GM23338 (cell line): ENCODE measurements at regions not wholly inside any gene's neighbourhood (a gene's known extent, or its start where the extent isn't known, plus 50 kb on each side); places are given as distances from the start of the nearest gene placed in this dataset.

Source experiments
- ATAC-seq: fragments of 200-7000 bp; cut with Tn5 transposase; 3 replicates; pipeline ENCODE4 v1.9.1; 2020
- DNase-seq: peaks from one replicate; pipeline ENCODE4 v3.0.0-alpha.2; 2015; ENCODE audit warnings: low spot score
- H2AFZ ChIP-seq: fragments of 200-600 bp; sonication (generic); 2 replicates; pipeline ENCODE4 v1.8.0; 2016; ENCODE audit warnings: antibody characterized with exemption, mild to moderate bottlenecking, moderate library complexity
- H3F3A ChIP-seq: fragments of 200-600 bp; sonication (generic); replicated peaks from 2 replicates; pipeline ENCODE4 v1.8.0; 2017; ENCODE audit warnings: antibody characterized with exemption, mixed run types, low read depth
- H3K27ac ChIP-seq: fragments of 200-600 bp; sonication (generic); 2 replicates; pipeline ENCODE4 v1.6.1; 2016; ENCODE audit warnings: low read depth
- H3K27me3 ChIP-seq: fragments of 200-600 bp; sonication (generic); 2 replicates; pipeline ENCODE4 v1.8.0; 2016; ENCODE audit warnings: mild to moderate bottlenecking, mixed run types, moderate library complexity; ENCODE audit not compliant: insufficient read depth
- H3K36me3 ChIP-seq: fragments of 200-600 bp; sonication (generic); 2 replicates; pipeline ENCODE4 v1.8.0; 2016; ENCODE audit warnings: mild to moderate bottlenecking; ENCODE audit not compliant: insufficient read depth
- H3K4me1 ChIP-seq: fragments of 200-600 bp; sonication (generic); 2 replicates; pipeline ENCODE4 v1.8.0; 2016; ENCODE audit warnings: mild to moderate bottlenecking, moderate library complexity; ENCODE audit not compliant: insufficient read depth
- H3K4me2 ChIP-seq: fragments of 200-600 bp; sonication (generic); 2 replicates; pipeline ENCODE4 v1.7.1; 2017; ENCODE audit warnings: mixed run types
- H3K4me3 ChIP-seq: fragments of 200-600 bp; sonication (generic); 2 replicates; pipeline ENCODE4 v1.6.1; 2016; ENCODE audit warnings: mixed run types
- H3K79me2 ChIP-seq: fragments of 200-600 bp; sonication (generic); replicated peaks from 2 replicates; pipeline ENCODE4 v1.8.0; 2017; ENCODE audit warnings: mild to moderate bottlenecking; ENCODE audit not compliant: insufficient read depth
- H3K9me2 ChIP-seq: fragments of 200-600 bp; sonication (generic); 2 replicates; pipeline ENCODE4 v1.8.0; 2017; ENCODE audit not compliant: insufficient read depth
- H4K20me1 ChIP-seq: fragments of 200-600 bp; sonication (generic); replicated peaks from 2 replicates; pipeline ENCODE4 v1.8.0; 2017; ENCODE audit warnings: mild to moderate bottlenecking; ENCODE audit not compliant: insufficient read depth
- H3K27ac Mint-ChIP-seq: 2 replicates; pipeline ENCODE4 v1.8.0; 2020; ENCODE audit warnings: inconsistent platforms, mild to moderate bottlenecking, moderate library complexity, mixed read lengths
- H3K27me3 Mint-ChIP-seq: 3 replicates; pipeline ENCODE4 v1.8.0; 2022; ENCODE audit warnings: low read depth, mild to moderate bottlenecking, moderate library complexity, mixed read lengths, inconsistent platforms; ENCODE audit not compliant: insufficient read depth, poor library complexity
- H3K36me3 Mint-ChIP-seq: 3 replicates; pipeline ENCODE4 v1.8.0; 2021; ENCODE audit warnings: low read depth, mild to moderate bottlenecking, inconsistent platforms, moderate library complexity, mixed read lengths
- H3K4me1 Mint-ChIP-seq: 3 replicates; pipeline ENCODE4 v1.8.0; 2020; ENCODE audit warnings: mild to moderate bottlenecking, inconsistent platforms, mixed read lengths
- H3K4me3 Mint-ChIP-seq: 3 replicates; pipeline ENCODE4 v1.8.0; 2021; ENCODE audit warnings: moderate library complexity, mild to moderate bottlenecking, inconsistent platforms, mixed read lengths
- H3K9me3 Mint-ChIP-seq: 3 replicates; pipeline ENCODE4 v1.8.0; 2020; ENCODE audit warnings: moderate library complexity, mild to moderate bottlenecking, inconsistent platforms, mixed read lengths
- EZH2phosphoT487 ChIP-seq: fragments of 200-600 bp; sonication (generic); IDR thresholded peaks from one replicate; pipeline ENCODE4 v1.8.1; 2018; ENCODE audit warnings: antibody characterized with exemption; ENCODE audit not compliant: unreplicated experiment
- STAT1 ChIP-seq: IDR thresholded peaks from one replicate; pipeline ENCODE4 v1.6.1; 2016; ENCODE audit warnings: antibody characterized with exemption; ENCODE audit not compliant: unreplicated experiment
- ZNF114 ChIP-seq: fragments of 250-450 bp; sonication (Bioruptor Pico); IDR thresholded peaks from 2 replicates; pipeline ENCODE4 v1.5.0; 2020; ENCODE audit warnings: mild to moderate bottlenecking, moderate library complexity
- ZNF331 ChIP-seq: fragments of 250-450 bp; sonication (Bioruptor Pico); IDR thresholded peaks from 2 replicates; pipeline ENCODE4 v1.5.0; 2020; ENCODE audit warnings: low read depth, mild to moderate bottlenecking, moderate library complexity
- TF ChIP-seq, protein P1 (sequence below), 2 experiments: fragments of 200-600 bp in 1 of 2; sonication (generic) in 1 of 2; conservative IDR thresholded peaks; 2 replicates each; pipeline versions ENCODE4 v1.5.1 to v1.6.1; 2016 to 2017; ENCODE audit warnings: antibody characterized with exemption in 2 of 2, low read depth in 2 of 2, mild to moderate bottlenecking in 2 of 2, moderate library complexity in 1 of 2
- TF ChIP-seq, protein P2 (sequence below): IDR thresholded peaks from one replicate; pipeline ENCODE4 v1.6.1; 2018; ENCODE audit warnings: antibody characterized with exemption; ENCODE audit not compliant: unreplicated experiment
- TF ChIP-seq, protein P3 (sequence below): IDR thresholded peaks from 2 replicates; pipeline ENCODE4 v1.6.1; 2016; ENCODE audit warnings: antibody characterized with exemption

DNA sequence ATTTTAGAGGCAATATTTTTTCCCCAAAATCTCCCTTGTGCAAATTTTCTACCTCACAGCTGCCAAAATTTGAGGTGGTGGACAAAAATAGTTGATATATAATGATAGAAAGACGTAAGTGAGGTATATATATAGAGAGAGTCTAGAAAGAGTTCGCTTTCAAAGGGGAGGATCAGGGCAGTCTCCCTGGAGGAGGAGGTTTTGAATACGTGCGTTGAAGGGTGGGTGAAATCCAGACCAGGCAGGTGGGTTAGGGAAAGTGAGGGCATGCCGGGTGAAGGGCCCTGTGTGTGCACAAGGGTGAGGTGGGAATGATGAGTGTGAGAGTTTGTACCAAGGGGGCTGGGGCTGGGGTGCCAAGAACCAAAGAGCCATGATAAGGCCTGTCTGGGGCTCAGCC is 100.2 kb downstream of the CEBPB start:
- Histone ChIP-seq H3F3A (no peaks in the 10 kb centered on the region; the same call in 1 of the 2 replicates), H3K79me2 (no peaks in the 10 kb centered on the region), H3K4me3 (no peak overlapping the region), H3K4me2 (no peak overlapping the region), H3K27ac (no peak overlapping the region), H3K27me3 (no peaks in the 10 kb centered on the region), H2AFZ (no peak overlapping the region), H3K4me1 (no peaks in the 10 kb centered on the region), H3K36me3 (no peaks in the 10 kb centered on the region), H3K9me2 (no peaks in the 10 kb centered on the region), H4K20me1 (no peaks in the 10 kb centered on the region)
- TF ChIP-seq, protein P1, sequence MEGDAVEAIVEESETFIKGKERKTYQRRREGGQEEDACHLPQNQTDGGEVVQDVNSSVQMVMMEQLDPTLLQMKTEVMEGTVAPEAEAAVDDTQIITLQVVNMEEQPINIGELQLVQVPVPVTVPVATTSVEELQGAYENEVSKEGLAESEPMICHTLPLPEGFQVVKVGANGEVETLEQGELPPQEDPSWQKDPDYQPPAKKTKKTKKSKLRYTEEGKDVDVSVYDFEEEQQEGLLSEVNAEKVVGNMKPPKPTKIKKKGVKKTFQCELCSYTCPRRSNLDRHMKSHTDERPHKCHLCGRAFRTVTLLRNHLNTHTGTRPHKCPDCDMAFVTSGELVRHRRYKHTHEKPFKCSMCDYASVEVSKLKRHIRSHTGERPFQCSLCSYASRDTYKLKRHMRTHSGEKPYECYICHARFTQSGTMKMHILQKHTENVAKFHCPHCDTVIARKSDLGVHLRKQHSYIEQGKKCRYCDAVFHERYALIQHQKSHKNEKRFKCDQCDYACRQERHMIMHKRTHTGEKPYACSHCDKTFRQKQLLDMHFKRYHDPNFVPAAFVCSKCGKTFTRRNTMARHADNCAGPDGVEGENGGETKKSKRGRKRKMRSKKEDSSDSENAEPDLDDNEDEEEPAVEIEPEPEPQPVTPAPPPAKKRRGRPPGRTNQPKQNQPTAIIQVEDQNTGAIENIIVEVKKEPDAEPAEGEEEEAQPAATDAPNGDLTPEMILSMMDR (conservative IDR thresholded peaks at IDR 0.05; ENCODE audit: low read depth in 2 of 2), result no peak
- Mint-ChIP-seq H3K4me1 (peaks cover 12% of the 10 kb centered on the region; the same call in 2 of the 3 replicates), H3K9me3 (no peaks in the 10 kb centered on the region; the same call in 2 of the 3 replicates), H3K4me3 (no peak overlapping the region), H3K27ac (no peak overlapping the region), H3K27me3 (peaks cover 10% of the 10 kb centered on the region), H3K36me3 (no peaks in the 10 kb centered on the region)
- DNase-seq (no peak), ATAC-seq (no peak)

DNA sequence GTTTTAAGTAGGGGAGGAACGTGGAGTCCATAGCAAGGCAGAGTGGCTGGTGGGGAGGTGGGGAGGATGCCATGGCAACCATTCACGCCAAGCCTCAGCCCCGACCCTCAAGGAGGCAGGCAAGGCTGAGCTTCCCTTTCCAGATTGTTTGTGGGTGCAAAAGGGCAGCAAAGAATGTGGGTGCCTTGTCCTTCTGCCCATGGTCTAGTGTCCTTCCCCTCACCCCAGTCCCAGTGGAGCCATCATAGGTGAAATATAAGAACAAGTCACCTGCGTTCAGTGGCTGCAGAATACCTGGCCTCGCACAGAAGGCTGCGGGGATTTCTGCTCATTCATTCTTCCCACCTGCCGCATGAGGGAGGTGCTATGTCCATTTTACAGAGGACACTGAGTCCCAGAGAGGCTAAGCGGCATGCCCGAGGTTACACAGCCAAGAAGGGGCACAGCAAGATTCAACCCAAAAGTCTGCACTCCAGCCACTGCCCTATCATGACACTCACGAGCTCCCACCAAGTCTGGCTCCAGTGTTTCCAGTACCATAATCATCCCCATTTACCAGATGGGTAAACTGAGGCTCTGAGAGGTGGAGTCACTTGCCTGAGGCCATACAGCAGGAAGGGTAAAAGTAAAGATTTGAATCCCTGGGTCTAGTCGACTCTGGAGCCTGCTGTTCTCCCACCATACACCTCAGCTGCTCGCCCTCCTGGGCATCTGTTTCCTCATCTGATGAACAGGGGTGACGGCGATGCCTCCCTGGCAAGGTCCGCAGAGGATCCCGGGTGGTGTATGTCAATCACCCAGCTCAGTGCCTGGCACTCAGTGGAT is 100.8 kb downstream of the CEBPB start:
- H3K79me2 ChIP-seq, result no peaks in the 10 kb centered on the region
- H3K9me3 Mint-ChIP-seq, result no peaks in the 10 kb centered on the region; the same call in 2 of the 3 replicates
- H2AFZ ChIP-seq, result no peak overlapping the region
- no peaks in the 10 kb centered on the region for H4K20me1 ChIP-seq
- no peak overlapping the region; the same call in 1 of the 2 replicates for H3K27ac Mint-ChIP-seq
- H3K36me3 ChIP-seq, result no peaks in the 10 kb centered on the region
- no peaks in the 10 kb centered on the region for H3K36me3 Mint-ChIP-seq
- H3K4me1 ChIP-seq, result no peaks in the 10 kb centered on the region
- no peak overlapping the region for H3K4me2 ChIP-seq
- no peak overlapping the region for H3K27ac ChIP-seq
- no peak overlapping the region for H3K4me3 ChIP-seq
- DNase-seq (no peak), ATAC-seq (no peak)
- no peaks in the 10 kb centered on the region for H3K27me3 ChIP-seq
- H3K27me3 Mint-ChIP-seq, result peaks cover 9% of the 10 kb centered on the region
- no peaks in the 10 kb centered on the region for H3K9me2 ChIP-seq
- H3F3A ChIP-seq, result no peaks in the 10 kb centered on the region
- peaks cover 8% of the 10 kb centered on the region; the same call in 2 of the 3 replicates for H3K4me1 Mint-ChIP-seq
- no peak overlapping the region for H3K4me3 Mint-ChIP-seq
- TF ChIP-seq, protein P1 (conservative IDR thresholded peaks at IDR 0.05; ENCODE audit: low read depth in 2 of 2), result no peak
- TF ChIP-seq EZH2phosphoT487 (no peak), ZNF331 (no peak), STAT1 (no peak), ZNF114 (CRISPR knock-in tag) (no peak)
- TF ChIP-seq, protein P2, sequence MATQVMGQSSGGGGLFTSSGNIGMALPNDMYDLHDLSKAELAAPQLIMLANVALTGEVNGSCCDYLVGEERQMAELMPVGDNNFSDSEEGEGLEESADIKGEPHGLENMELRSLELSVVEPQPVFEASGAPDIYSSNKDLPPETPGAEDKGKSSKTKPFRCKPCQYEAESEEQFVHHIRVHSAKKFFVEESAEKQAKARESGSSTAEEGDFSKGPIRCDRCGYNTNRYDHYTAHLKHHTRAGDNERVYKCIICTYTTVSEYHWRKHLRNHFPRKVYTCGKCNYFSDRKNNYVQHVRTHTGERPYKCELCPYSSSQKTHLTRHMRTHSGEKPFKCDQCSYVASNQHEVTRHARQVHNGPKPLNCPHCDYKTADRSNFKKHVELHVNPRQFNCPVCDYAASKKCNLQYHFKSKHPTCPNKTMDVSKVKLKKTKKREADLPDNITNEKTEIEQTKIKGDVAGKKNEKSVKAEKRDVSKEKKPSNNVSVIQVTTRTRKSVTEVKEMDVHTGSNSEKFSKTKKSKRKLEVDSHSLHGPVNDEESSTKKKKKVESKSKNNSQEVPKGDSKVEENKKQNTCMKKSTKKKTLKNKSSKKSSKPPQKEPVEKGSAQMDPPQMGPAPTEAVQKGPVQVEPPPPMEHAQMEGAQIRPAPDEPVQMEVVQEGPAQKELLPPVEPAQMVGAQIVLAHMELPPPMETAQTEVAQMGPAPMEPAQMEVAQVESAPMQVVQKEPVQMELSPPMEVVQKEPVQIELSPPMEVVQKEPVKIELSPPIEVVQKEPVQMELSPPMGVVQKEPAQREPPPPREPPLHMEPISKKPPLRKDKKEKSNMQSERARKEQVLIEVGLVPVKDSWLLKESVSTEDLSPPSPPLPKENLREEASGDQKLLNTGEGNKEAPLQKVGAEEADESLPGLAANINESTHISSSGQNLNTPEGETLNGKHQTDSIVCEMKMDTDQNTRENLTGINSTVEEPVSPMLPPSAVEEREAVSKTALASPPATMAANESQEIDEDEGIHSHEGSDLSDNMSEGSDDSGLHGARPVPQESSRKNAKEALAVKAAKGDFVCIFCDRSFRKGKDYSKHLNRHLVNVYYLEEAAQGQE, result no peak
- TF ChIP-seq, protein P3, sequence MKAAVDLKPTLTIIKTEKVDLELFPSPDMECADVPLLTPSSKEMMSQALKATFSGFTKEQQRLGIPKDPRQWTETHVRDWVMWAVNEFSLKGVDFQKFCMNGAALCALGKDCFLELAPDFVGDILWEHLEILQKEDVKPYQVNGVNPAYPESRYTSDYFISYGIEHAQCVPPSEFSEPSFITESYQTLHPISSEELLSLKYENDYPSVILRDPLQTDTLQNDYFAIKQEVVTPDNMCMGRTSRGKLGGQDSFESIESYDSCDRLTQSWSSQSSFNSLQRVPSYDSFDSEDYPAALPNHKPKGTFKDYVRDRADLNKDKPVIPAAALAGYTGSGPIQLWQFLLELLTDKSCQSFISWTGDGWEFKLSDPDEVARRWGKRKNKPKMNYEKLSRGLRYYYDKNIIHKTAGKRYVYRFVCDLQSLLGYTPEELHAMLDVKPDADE, result no peak
